T-helper 1 cell treated with Interleukin-12 subunit alpha and Interleukin-12 subunit beta and Interleukin-4 antibody, amounts not matched to agents 30 ng/mL and 1 ng/mL, for 36 hours (primary cell): ENCODE measurements at regions not wholly inside any gene's neighbourhood (a gene's known extent, or its start where the extent isn't known, plus 50 kb on each side); places are given as distances from the start of the nearest gene placed in this dataset.

Source experiments
- intact Hi-C: fragments of 100-400 bp; cut with micrococcal nuclease; formaldehyde crosslinking; loops from one replicate; pipeline ENCODE4 v1.15.1; 2024

DNA sequence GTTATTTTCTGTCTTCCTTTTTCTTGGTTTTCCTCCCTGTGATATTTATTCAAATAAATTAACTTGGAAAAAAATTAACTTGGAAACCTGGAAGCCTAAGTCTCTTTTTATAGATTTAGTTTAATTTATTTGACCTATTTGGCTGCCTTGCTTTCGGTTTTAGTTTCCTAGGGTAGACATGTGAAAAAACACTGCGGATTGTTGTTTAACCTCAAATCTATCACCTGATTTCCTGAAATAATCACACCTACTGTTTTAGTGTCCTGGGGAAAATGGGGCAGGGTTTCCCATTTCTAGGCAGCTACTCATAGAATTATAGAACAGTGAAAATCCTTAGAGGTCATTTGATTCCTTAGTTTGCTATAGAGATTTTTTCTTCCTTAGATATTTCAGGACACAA lies 412.4 kb downstream of the PCDH17 start:
- intact Hi-C loops, result no loop called here

DNA sequence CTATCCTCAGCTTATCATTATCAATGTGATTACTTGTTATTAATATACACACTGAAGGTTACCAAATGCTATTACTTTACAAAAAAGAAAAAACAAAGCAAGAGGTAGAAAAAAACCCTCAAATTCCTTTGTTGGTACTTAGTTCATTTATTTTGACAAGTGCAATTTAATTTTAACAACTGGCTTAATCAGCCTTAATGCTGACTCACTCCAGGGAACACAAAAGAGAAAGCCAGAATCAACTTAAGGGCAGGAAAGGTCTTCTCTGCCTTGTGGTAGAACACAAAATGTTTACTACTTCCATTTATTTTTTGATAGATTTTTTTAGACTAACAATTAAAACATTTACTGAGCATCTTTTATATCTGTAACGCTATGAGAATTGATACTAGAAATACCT lies 417.1 kb downstream of the PCDH17 start:
- intact Hi-C loops, result no loop called here

DNA sequence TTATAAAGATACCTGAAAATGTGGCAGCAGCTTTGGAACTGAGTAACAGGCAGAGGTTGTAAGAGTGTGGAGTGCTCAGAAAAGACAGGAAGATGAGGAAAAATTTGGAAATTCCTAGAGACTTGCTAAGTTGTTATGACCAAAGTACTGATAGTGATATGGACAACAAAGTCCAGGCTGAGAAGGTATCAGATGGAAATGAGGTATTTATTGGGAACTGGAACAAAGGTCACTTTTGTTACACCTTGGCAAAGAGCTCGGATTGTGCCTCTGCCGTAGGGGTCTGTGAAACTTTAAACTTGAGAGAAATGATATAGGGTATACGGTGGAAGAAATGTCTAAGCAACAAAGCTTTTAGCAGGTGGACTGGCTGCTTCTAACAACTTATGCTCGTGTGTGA lies 419.9 kb downstream of the PCDH17 start:
- intact Hi-C loops, result no loop called here

DNA sequence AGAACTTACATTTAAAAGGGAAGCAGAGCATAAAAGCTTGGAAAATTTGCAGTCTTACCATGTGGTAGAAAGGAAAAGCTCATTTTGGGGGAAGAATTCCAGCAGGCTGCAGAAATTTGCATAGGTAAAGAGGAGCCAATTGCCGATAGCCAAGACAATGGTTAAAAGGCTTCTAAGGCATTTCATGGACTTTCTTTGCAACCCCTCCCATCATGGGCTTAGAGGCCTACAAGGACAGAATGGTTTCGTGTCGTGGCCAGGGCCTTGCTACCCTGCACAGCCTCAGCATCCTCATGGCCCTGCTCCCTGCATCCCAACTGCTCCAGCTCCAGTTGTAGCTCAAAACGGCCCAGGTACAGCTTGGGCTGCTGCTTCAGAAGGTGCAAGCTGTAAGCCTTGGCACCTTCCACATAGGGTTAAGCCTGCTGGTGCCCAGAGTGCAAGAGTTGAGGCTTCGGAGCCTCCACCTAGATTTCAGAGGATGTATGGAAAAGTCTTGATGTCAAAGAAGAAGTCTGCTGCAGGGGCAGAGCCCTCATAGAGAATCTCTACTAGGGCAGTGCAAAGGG lies 420.3 kb downstream of the PCDH17 start:
- intact Hi-C loops, result no loop called here

DNA sequence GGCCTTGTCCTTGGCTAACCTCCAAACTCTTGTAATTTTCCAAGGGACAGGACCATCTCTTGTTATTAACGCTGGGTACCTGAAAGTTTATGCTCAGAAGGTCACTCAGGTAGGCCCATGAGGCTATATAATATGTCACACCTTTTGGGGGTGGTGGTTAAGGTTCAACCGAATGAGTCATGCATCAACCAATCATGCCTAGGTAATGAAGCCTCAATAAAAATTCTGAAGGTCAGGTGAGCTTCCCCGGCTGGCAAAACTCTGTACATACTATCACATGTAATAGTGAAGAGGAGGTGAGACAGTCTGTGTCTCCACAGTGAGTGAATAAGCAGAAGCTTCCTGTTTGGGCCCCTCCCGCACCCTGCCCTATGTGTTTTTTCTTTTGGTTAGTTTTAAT lies 424.9 kb downstream of the PCDH17 start:
- intact Hi-C loops, result no loop called here

DNA sequence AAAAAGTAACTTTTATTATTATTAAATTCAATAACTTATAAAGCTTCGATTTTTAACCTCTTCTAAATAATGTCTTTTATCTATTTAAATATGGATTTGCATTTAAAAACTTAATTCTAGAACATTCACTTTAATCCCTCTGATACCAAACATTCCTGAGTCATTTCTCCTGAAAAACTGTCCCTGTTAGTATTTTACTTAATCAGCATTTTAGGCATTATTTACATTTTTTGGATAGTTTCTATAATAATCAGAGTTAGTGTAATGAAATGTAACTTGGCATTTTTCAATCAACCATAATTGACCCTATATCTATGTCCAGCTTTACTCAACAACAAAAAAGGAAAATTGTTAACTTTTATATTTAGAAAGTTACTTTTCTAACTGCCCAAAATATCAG lies 428.1 kb downstream of the PCDH17 start:
- intact Hi-C loops, result no loop called here

DNA sequence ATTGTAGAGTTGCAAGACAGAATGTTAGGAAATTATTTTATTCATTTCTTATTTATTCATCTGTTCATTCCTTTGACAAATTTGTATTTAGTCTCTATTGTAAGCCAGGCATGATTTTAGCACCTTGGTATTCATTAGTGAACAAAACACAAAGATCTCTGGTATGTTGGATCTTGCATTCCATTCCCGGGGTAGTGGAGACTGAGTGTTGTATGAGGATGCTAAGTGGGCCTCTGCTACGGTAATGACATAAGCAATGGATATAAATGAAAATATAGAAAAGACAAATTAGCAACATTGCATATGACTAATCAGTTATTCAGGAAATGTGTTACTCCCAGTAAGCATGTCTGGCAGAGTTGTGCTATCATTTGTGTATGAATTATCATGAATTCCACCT lies 449.3 kb downstream of the PCDH17 start:
- intact Hi-C loops, result no loop called here

DNA sequence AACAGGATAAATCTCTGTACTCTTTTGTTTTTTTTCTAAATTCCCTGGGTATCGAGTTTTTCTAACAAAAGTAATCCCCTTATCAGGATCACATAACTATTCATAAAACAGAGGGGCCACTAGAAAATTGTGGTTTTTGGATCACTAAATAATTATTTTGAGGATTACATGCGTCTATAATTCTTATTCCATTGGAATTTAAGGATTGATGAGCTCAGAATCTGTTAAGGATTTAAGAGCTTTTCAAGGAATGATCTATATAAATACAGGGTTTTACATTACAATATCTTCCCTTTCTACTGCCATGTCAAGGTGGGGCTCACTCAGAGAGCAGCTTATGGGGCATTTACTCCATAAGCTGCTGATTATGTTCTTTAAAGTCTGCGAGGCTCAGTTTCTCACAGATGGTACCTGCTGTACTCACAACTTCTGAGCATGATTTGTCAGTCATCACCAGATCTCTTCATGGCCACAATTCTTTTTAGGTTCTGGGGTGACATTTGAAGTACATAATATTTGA lies 449.8 kb downstream of the PCDH17 start:
- intact Hi-C loops, result no loop called here

DNA sequence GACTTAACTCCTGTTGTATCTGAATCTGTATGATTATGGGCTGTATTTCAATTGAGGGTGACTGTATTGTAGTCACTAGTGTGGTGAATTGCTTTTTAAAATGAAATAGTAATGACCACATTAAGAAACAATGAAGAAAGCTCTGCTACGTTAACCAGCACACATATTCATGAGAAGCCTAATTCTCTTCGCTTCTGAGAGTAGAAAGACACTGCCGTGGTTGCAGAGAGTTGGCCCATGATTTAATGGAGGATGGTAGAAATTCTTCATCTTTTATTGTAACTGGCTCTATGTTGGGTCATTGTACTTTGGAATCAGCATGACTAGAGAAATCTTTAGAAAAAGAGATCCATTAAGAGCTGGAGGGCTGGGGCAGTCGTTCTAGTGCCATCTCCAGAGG lies 451.5 kb downstream of the PCDH17 start:
- intact Hi-C loops, result no loop called here

DNA sequence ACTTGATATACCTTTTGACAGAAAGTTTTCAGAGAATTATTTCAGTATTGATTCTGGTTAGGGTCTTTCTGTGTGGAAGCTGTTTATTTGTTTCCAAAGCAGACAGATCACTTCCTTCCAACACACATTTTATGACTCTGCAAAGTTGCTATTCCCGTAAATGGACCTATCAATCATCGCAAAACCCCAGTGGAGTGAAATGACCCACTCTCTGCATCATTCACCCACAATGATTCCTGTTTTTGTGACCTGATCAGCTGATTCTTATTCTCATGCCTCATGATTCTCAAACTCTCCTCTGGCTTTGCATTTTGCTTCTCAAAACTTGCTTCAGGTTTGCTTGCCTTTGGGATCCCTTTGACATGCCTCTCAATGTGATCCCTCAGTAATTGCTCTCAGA lies 453.7 kb downstream of the PCDH17 start:
- intact Hi-C loops, result no loop called here

DNA sequence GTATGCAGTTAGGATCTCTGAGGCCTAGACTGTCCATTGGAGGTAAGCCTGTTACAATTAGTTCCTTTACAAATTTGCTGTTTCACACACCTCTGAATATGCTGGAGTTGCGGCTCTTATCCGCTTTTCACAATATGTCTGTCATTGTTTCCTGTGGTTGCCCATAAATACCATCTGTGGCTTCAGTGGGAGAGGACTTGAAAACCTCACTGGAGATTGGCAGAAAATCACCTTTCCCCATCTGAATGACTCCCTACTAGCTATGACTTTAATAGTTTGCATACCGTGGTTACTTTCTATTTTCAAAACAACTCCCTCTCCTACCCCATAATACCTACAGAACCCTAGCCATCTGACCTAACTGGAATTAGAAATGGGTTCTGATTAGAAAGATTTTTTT lies 454.3 kb downstream of the PCDH17 start:
- intact Hi-C loops, result no loop called here

DNA sequence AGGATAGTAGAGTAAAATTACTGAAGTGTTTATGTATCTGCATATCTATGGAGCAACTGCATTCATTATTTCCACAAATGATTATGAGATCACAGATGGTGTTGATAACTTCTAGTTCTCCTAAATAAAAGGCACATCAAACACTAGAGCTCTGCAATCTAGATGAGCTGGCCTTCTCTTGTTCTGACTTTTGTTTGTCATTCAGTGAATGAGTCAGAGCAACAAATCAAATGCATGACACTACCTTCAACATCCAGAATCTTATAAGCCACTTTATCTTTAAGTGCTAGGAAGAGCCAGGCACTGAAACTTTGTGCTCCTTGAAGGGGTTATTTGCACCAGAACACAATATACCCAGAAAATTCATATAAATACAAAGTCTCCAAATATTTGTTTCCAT lies 456.0 kb downstream of the PCDH17 start:
- intact Hi-C loops, result no loop called here

DNA sequence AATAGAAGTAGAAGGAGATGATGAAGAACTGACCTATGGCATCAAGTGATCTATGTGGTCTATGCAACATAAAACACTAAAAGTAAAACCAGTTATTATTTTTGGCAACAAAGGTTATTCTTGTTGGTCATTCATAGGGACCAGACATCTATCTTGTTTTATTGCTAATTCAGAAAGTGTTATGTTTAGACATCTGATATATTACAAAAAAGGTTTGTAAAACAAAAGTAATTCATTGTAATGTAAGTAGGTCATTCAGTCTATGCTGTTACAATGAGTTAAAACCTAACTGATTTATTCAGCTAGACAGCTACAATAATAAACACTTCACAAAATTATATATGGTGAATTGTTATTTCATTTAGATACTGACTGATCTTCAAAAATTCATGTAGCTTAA lies 461.9 kb downstream of the PCDH17 start:
- intact Hi-C loops, result no loop called here

DNA sequence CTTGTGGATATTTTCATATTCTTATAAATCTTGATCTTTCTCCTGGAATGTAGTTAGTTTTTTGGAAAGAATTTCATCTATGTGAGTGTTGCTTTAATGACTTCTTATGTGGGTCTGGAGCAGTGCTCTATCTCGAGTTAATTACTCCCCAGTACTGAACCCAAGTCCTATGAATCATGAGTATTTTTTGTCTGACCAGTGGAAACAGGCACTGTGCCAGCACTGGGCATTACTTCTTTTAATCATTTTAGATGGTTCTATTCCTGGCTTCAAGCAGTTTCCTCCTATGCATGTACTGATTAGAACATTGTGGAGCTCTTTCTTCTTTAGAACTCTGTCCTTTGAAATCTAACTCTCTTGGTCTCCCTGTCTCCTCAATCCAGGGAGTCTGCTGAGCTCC lies 466.3 kb downstream of the PCDH17 start:
- intact Hi-C loops, result no loop called here

DNA sequence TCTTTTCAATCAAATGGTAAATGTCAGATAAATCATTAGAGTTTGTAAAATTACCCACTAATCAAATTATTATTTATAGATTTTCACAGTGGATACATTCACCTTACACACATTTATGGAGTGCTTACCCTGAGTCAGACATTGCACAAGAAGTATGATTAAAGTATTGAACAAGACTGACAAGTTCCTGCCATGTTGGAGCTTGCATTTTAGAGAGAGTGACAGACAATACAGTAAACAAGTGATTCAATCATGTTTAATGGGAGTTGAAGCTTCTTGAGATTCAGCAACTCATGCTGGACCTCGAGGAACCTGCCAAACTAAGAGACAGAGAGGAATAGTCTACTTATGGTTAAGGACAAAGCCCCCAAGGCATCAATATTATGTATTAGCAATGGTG lies 487.8 kb downstream of the PCDH17 start:
- intact Hi-C loops, result no loop called here

DNA sequence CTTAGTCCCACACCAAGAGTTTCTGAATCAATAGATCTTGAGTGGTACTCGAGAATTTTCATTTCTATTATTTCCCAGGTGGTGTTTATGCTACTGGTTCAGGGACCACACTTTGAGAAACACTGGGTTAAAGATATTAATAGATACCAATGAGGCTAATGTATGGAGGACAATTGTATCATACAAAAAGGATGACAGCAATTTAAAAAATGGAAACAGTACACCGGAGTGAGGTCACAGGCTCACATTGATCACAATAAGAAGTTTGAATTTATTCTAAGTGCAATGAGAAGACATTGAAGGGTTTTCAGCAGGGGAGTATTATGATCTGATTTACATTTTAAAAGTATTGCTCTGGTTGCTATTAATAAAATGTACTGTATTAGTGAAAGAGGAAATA lies 488.3 kb downstream of the PCDH17 start:
- intact Hi-C loops, result no loop called here

DNA sequence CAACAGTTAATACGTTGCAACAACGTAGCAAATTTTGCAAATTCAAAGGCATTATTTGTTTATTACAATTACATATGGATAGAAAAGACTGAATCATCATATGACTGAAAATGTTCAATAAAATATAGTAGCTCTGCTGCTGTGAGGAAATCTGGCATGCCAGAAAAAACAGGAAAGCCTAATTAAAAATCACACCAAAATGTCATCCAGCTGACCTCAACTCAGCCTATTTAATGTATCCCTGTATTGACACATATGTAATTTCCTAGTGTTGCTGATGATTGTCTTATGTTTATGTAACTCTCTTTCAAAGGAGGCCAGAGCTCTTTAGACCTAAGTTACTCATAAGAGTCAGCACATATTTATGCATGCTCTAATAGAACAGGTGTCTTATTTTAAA lies 495.0 kb downstream of the PCDH17 start:
- intact Hi-C loops, result no loop called here

DNA sequence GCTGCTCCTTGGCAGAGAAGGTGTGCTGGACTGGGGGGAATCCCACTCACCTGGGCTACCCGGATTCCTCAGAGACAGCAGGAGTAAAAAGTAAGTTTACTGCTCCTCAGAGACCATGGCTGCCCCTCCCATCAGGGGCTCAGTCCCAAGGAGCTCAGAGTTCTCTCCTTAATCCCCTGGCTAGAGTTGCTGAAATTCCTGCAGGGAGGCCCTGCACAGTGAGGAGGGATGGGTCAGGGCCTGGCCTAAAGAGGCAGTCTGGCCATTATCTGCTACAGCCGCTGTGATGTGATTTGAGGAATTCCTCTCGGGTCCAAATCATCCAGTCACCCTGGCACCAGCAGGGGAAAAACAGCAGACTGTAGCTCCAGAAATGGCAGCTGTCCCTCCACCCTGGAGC lies 502.5 kb downstream of the PCDH17 start:
- intact Hi-C loops, result no loop called here

DNA sequence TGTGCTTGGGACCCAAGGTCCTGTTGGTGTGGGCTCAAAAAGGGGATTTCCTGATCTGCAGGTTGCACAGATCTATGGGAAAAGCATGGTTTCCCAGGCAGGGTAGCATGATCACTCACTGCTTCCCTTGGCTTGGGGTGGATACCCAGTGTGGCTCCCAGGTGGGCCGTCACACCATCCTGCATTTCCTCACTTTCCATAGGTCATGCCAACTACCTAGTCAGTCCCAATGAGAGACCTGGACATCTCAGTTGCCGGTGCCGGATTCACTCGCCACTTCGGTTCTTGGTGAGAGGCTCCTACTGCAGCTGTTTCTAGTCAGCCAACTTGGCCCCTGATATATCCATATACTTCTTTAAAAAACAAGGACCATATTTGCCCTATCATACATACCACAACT lies 503.0 kb downstream of the PCDH17 start:
- intact Hi-C loops, result no loop called here

DNA sequence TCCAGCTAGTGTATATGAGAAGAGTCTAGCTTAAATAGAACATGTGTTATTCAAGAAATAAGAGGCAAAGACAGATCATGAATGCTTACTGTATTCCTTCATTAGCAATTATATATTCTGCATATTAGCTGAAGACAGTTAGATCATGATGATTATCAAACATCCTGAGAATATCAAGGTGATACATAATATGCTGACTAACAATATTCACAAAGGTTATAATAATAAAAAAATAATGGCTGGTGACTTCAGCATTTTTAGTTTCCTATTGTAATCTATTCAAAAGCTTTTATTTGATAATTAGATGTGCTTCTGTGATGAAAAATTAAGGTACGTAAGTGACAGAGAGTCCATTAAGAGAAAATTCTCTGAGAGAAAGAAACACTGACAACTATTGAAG lies 511.4 kb downstream of the PCDH17 start:
- intact Hi-C loops, result no loop called here

DNA sequence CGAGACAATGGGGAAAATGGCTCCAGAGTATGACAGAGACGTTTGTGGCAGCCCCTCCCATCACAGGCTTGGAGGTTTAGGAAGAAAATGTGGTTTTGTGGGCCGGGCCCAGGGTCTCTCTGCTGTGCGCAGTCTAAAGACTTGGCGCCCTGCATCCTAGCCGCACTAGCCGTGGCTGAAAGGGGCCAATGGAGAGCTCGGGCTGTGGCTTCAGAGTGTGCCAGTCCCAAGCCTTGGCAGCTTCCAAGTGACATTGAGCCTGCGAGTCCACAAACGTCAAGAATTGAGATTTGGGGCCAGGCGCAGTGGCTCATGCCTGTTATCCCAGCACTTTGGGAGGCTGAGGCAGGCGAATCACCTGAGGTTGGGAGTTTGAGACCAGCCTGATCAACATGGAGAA lies 513.1 kb downstream of the PCDH17 start:
- intact Hi-C loops, result no loop called here

DNA sequence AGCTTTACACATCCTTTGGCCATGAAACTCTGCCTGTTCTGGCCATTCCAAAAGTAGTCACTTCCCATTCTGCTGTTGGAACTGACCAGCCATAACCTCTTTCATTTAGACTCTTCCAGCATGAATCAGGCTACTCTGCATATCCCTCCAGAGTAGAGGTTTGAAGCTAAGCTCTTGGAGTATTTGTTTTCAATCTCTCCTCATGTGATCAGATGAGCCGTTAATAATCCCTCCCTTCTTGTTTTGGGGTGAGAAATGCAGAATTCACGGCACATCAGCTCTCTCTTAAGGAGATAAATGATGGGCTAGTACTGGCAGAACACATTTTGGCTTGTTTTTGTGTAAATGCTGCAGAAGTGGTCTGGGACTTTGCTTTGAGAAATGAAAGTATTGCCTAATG lies 519.9 kb downstream of the PCDH17 start:
- intact Hi-C loops, result no loop called here

DNA sequence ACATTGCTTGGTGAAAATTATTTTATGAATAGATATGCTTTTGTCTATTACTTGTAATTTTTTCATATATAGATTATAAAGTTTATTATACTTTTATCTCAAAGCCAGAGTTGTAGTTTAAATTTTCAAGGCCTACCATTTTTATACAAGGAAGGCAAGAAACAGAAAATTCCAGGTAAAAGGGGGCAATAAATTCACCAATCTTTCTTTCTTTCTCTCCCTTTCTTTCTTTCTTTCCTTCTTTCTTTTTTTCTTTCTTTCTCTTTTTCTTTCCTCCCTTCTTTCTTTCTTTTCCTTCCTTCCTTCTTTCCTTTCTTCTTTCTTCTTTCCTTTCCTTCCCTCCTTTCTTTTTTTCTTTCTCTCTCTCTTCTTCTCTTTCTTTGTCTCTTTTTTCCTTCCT lies 529.4 kb downstream of the PCDH17 start:
- intact Hi-C loops, result no loop called here

DNA sequence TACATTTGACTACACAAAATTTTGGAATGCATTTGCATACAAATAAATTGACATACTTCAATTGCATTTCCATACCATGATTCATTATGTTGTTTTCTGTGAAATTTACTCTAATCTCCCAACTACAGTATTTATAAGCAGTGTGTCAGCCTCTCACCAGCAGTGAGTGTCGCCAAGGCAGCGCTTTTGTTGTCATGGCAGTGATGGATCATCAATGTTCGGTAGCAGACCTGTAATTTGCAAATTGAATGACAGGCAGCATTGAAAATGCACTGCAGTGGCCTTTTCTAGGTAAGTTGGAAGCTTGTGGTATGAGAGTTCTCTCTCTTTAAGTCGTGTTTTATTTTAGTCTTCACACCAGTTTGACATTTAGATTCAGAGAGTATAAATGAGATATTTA lies 534.1 kb downstream of the PCDH17 start:
- intact Hi-C loops, result no loop called here
